ENCODE measurements at regions not wholly inside any gene's neighbourhood (a gene's known extent, or its start where the extent isn't known, plus 50 kb on each side); places are given as distances from the start of the nearest gene placed in this dataset.
A peak's percentile ranks its signal among the peaks of the same experiment; 100 is the strongest.
"Not testable (repeated sequence)": the region's sequence is repeated elsewhere in the genome, so short reads cannot be mapped to it uniquely, and the experiment has no call there.

GRCh38 chr4:169899295-169899694, 126.9 kb downstream of the MFAP3L start:
- H3K27ac ChIP-seq: no peak overlapping the region

GRCh38 chr4:169898095-169898494, 128.1 kb downstream of the MFAP3L start:
- H3K4me3 ChIP-seq: no peak overlapping the region
- H3K27ac ChIP-seq: no peak overlapping the region

More at GRCh38 chr4:169899295-169899694, 126.9 kb downstream of the MFAP3L start:
- H3K4me3 ChIP-seq: no peak overlapping the region

- H3K27ac ChIP-seq, H3K4me3 ChIP-seq: not testable (repeated sequence)
These were observed 131.4 kb downstream of the MFAP3L start for GRCh38 chr4:169894767-169895166.

GRCh38 chr4:169885893-169886292, 128.1 kb upstream of the HPF1 start:
- Histone ChIP-seq H3K27ac (no peak overlapping the region), H3K4me3 (no peak overlapping the region)

- H3K27ac ChIP-seq: no peak overlapping the region
- no peak overlapping the region for H3K4me3 ChIP-seq
These were observed 124.0 kb upstream of the HPF1 start for GRCh38 chr4:169881769-169882168.

GRCh38 chr4:169870507-169870906, 112.8 kb upstream of the HPF1 start:
- Histone ChIP-seq H3K4me3 (no peak overlapping the region), H3K27ac (no peak overlapping the region)

- Histone ChIP-seq H3K4me3 (no peak overlapping the region), H3K27ac (no peak overlapping the region)
These were observed 111.7 kb upstream of the HPF1 start for GRCh38 chr4:169869490-169869889.

GRCh38 chr4:169861593-169861992, 103.8 kb upstream of the HPF1 start:
- Histone ChIP-seq H3K27ac (no peak overlapping the region), H3K4me3 (no peak overlapping the region)

- H3K4me3 ChIP-seq: no peak overlapping the region
- no peak overlapping the region for H3K27ac ChIP-seq
These were observed 101.8 kb upstream of the HPF1 start for GRCh38 chr4:169859366-169860216.

GRCh38 chr4:169854090-169854489, 96.3 kb upstream of the HPF1 start:
- Histone ChIP-seq H3K27ac (no peak overlapping the region), H3K4me3 (no peak overlapping the region)

- Histone ChIP-seq H3K4me3 (no peak overlapping the region), H3K27ac (no peak overlapping the region)
These were observed 94.7 kb upstream of the HPF1 start for GRCh38 chr4:169852481-169852880.

GRCh38 chr4:169851750-169852149, 94.0 kb upstream of the HPF1 start:
- H3K27ac ChIP-seq: no peak overlapping the region

GRCh38 chr4:169849456-169849855, 91.7 kb upstream of the HPF1 start:
- Histone ChIP-seq H3K27ac (peak overlapping the region in 9 of 21 experiments; percentile 14 to 70 (median 47)), H3K4me3 (no peak overlapping the region)

More at GRCh38 chr4:169851750-169852149, 94.0 kb upstream of the HPF1 start:
- H3K4me3 ChIP-seq: no peak overlapping the region

- Histone ChIP-seq H3K4me3 (no peak overlapping the region), H3K27ac (no peak overlapping the region)
These were observed 90.3 kb upstream of the HPF1 start for GRCh38 chr4:169848018-169848417.

GRCh38 chr4:169847171-169847570, 89.4 kb upstream of the HPF1 start:
- Histone ChIP-seq H3K4me3 (no peak overlapping the region), H3K27ac (no peak overlapping the region)

GRCh38 chr4:169846396-169846795, 88.7 kb upstream of the HPF1 start:
- no peak overlapping the region for H3K27ac ChIP-seq
- H3K4me3 ChIP-seq: no peak overlapping the region

GRCh38 chr4:169841776-169842175, 84.0 kb upstream of the HPF1 start:
- Histone ChIP-seq H3K4me3 (no peak overlapping the region), H3K27ac (no peak overlapping the region)

GRCh38 chr4:169840554-169840953, 82.8 kb upstream of the HPF1 start:
- no peak overlapping the region for H3K4me3 ChIP-seq
- H3K27ac ChIP-seq: no peak overlapping the region

- H3K27ac ChIP-seq, H3K4me3 ChIP-seq: not testable (repeated sequence)
These were observed 70.6 kb upstream of the HPF1 start for GRCh38 chr4:169828329-169828728.

- H3K27ac ChIP-seq: no peak overlapping the region
- no peak overlapping the region for H3K4me3 ChIP-seq
These were observed 69.0 kb upstream of the HPF1 start for GRCh38 chr4:169826634-169827187.

GRCh38 chr4:169823685-169824084, 65.9 kb upstream of the HPF1 start:
- Histone ChIP-seq H3K4me3 (no peak overlapping the region), H3K27ac (no peak overlapping the region)
